ENCODE measurements at regions not wholly inside any gene's neighbourhood (a gene's known extent, or its start where the extent isn't known, plus 50 kb on each side); places are given as distances from the start of the nearest gene placed in this dataset.

DNA sequence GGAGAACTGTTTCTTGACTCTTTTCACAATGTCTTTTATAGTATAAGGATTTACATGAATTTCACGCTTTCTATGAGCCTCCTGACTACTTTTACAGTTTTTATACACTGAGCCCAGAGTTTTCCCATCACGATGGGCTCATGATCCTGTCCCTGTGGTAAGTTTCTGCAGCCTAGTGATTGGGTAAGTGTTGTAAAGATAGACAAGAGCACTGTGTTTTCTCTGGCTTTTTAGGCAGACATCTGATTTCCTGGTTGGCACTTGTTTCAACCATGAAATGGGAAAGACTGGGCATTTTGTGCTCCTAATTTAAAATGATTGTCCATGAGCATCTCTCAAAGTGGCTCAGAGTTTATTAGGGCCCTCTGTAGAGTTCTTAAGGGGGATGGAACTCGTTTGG, 299.0 kb downstream of the FAT3 start:
- Histone ChIP-seq H3K9me2 (ENCODE audit: insufficient read depth) (no peaks in the 10 kb centered on the region), H3K27me3 (ENCODE audit: insufficient read depth) (no peaks in the 10 kb centered on the region), H3K27ac (ENCODE audit: low read depth) (peak overlapping the region; percentile 46), H3K79me2 (replicated peaks; ENCODE audit: insufficient read depth) (peaks cover 10% of the 10 kb centered on the region), H3F3A (replicated peaks; ENCODE audit: low read depth) (no peaks in the 10 kb centered on the region), H3K4me2 (no peak overlapping the region), H3K4me3 (no peak overlapping the region), H3K4me1 (ENCODE audit: insufficient read depth) (peaks cover 4% of the 10 kb centered on the region; the same call in 1 of the 2 replicates), H2AFZ (no peak overlapping the region), H3K36me3 (ENCODE audit: insufficient read depth) (peaks cover 8% of the 10 kb centered on the region; the same call in 1 of the 2 replicates), H4K20me1 (replicated peaks; ENCODE audit: insufficient read depth) (no peaks in the 10 kb centered on the region)
- no peak for ATAC-seq
- H3K36me3 Mint-ChIP-seq (ENCODE audit: low read depth) = peaks cover 5% of the 10 kb centered on the region; the same call in 2 of the 3 replicates
- no peaks in the 10 kb centered on the region for H3K9me3 Mint-ChIP-seq
- no peaks in the 10 kb centered on the region for H3K27me3 Mint-ChIP-seq (ENCODE audit: insufficient read depth, low read depth, poor library complexity)
- DNase-seq (ENCODE audit: low spot score) = no peak
- no peak overlapping the region for H3K4me3 Mint-ChIP-seq
- no peak for TF ChIP-seq STAT1 (IDR thresholded peaks at IDR 0.05; ENCODE audit: unreplicated experiment)
- no peak for TF ChIP-seq CREB1 (CRISPR knock-in tag; IDR thresholded peaks at IDR 0.05; ENCODE audit: low read depth)
- no peak for TF ChIP-seq ETS1 (IDR thresholded peaks at IDR 0.05)
- TF ChIP-seq ZNF331 (CRISPR knock-in tag; IDR thresholded peaks at IDR 0.05; ENCODE audit: low read depth) = no peak
- TF ChIP-seq, protein P1, sequence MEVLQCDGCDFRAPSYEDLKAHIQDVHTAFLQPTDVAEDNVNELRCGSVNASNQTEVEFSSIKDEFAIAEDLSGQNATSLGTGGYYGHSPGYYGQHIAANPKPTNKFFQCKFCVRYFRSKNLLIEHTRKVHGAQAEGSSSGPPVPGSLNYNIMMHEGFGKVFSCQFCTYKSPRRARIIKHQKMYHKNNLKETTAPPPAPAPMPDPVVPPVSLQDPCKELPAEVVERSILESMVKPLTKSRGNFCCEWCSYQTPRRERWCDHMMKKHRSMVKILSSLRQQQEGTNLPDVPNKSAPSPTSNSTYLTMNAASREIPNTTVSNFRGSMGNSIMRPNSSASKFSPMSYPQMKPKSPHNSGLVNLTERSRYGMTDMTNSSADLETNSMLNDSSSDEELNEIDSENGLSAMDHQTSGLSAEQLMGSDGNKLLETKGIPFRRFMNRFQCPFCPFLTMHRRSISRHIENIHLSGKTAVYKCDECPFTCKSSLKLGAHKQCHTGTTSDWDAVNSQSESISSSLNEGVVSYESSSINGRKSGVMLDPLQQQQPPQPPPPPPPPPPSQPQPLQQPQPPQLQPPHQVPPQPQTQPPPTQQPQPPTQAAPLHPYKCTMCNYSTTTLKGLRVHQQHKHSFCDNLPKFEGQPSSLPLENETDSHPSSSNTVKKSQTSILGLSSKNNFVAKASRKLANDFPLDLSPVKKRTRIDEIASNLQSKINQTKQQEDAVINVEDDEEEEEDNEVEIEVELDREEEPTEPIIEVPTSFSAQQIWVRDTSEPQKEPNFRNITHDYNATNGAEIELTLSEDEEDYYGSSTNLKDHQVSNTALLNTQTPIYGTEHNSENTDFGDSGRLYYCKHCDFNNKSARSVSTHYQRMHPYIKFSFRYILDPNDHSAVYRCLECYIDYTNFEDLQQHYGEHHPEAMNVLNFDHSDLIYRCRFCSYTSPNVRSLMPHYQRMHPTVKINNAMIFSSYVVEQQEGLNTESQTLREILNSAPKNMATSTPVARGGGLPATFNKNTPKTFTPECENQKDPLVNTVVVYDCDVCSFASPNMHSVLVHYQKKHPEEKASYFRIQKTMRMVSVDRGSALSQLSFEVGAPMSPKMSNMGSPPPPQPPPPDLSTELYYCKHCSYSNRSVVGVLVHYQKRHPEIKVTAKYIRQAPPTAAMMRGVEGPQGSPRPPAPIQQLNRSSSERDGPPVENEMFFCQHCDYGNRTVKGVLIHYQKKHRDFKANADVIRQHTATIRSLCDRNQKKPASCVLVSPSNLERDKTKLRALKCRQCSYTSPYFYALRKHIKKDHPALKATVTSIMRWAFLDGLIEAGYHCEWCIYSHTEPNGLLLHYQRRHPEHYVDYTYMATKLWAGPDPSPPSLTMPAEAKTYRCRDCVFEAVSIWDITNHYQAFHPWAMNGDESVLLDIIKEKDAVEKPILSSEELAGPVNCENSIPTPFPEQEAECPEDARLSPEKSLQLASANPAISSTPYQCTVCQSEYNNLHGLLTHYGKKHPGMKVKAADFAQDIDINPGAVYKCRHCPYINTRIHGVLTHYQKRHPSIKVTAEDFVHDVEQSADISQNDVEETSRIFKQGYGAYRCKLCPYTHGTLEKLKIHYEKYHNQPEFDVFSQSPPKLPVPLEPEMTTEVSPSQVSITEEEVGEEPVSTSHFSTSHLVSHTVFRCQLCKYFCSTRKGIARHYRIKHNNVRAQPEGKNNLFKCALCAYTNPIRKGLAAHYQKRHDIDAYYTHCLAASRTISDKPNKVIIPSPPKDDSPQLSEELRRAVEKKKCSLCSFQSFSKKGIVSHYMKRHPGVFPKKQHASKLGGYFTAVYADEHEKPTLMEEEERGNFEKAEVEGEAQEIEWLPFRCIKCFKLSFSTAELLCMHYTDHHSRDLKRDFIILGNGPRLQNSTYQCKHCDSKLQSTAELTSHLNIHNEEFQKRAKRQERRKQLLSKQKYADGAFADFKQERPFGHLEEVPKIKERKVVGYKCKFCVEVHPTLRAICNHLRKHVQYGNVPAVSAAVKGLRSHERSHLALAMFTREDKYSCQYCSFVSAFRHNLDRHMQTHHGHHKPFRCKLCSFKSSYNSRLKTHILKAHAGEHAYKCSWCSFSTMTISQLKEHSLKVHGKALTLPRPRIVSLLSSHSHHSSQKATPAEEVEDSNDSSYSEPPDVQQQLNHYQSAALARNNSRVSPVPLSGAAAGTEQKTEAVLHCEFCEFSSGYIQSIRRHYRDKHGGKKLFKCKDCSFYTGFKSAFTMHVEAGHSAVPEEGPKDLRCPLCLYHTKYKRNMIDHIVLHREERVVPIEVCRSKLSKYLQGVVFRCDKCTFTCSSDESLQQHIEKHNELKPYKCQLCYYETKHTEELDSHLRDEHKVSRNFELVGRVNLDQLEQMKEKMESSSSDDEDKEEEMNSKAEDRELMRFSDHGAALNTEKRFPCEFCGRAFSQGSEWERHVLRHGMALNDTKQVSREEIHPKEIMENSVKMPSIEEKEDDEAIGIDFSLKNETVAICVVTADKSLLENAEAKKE (CRISPR knock-in tag; IDR thresholded peaks at IDR 0.05) = no peak
- TF ChIP-seq POLR2AphosphoS5 (IDR thresholded peaks at IDR 0.05; ENCODE audit: low read depth) = no peak
- TF ChIP-seq EZH2phosphoT487 (IDR thresholded peaks at IDR 0.05; ENCODE audit: unreplicated experiment) = no peak
- peaks cover 32% of the 10 kb centered on the region for H3K4me1 Mint-ChIP-seq
- H3K27ac Mint-ChIP-seq = peak overlapping the region; percentile 31; the same call in 1 of the 2 replicates

All from GM23338 (cell line).